Cardiac muscle cell (in vitro differentiated cells and primary cell): ENCODE measurements at regions not wholly inside any gene's neighbourhood (a gene's known extent, or its start where the extent isn't known, plus 50 kb on each side); places are given as distances from the start of the nearest gene placed in this dataset.

Source experiments
- DNase-seq, 2 donors: peaks; one replicate each; pipeline versions ENCODE4 v3.0.0 to v3.0.0-alpha.2; 2010 to 2017; ENCODE audit warnings: low read depth in 1 of 2, low spot score in 1 of 2
- H3K27ac ChIP-seq: fragments of 200-600 bp; sonication (generic); 2 replicates; pipeline ENCODE4 v1.5.1; 2016
- H3K27me3 ChIP-seq: fragments of 200-600 bp; sonication (generic); 2 replicates; pipeline ENCODE4 v1.6.0; 2016; ENCODE audit warnings: control low read depth
- H3K36me3 ChIP-seq: fragments of 200-600 bp; sonication (generic); 2 replicates; pipeline ENCODE4 v1.5.1; 2016; ENCODE audit warnings: control low read depth
- H3K4me1 ChIP-seq: fragments of 200-600 bp; sonication (generic); 2 replicates; pipeline ENCODE4 v1.8.1; 2017; ENCODE audit warnings: low read depth, mild to moderate bottlenecking, mixed run types
- H3K4me3 ChIP-seq: fragments of 200-600 bp; sonication (generic); 2 replicates; pipeline ENCODE4 v1.5.1; 2016; ENCODE audit warnings: mild to moderate bottlenecking
- H3K9me3 ChIP-seq: fragments of 200-600 bp; sonication (generic); 2 replicates; pipeline ENCODE4 v1.5.1; 2017; ENCODE audit warnings: low read depth, mild to moderate bottlenecking, control low read depth
- CTCF ChIP-seq: IDR thresholded peaks from 2 replicates; pipeline ENCODE4 v1.5.1; 2012; ENCODE audit warnings: low read depth, mild to moderate bottlenecking, low read length

DNA sequence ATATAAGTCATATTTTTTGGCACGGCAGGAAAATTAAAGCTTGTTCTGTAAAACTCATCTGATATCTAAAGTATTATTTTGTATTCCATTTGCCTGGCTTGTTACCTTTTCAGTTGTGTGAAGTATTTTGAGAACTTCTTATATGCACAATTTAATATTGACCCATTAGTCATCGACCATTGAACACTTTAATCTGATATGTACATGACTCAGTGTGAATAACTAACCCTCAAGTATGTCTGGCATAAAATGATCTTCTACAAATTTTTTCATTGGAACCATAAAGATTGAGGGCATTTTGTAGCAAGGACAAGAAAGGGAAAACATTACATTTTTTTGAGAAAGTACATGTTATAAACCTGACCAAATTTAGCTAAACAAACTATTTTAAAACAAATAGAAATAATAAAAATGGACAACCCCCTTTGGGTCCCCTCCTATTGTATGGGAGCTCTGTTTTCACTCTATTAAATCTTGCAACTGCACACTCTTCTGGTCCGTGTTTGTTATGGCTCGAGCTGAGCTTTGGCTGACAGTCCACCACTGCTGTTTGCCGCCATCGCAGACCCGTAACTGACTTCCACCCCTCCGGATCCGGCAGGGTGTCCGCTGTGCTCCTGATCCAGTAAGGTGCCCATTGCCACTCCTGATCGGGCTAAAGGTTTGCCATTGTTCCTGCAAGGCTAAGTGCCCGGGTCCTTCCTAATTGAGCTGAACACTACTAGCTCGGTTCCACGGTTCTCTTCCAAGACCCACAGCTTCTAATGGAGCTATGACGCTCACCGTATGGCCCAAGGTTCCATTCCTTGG, 118.8 kb downstream of the SLC6A15 start:
- Histone ChIP-seq H3K36me3 (no peaks in the 10 kb centered on the region), H3K27me3 (no peaks in the 10 kb centered on the region), H3K4me1 (no peaks in the 10 kb centered on the region), H3K9me3 (no peaks in the 10 kb centered on the region), H3K4me3 (no peak overlapping the region), H3K27ac (no peak overlapping the region)
- no peak for TF ChIP-seq CTCF
- DNase-seq = no peak

- H3K27me3 ChIP-seq = no peaks in the 10 kb centered on the region
- no peak for DNase-seq
- H3K9me3 ChIP-seq = no peaks in the 10 kb centered on the region
- no peak overlapping the region for H3K27ac ChIP-seq
- no peak overlapping the region for H3K4me3 ChIP-seq
- no peak for TF ChIP-seq CTCF
- H3K36me3 ChIP-seq = no peaks in the 10 kb centered on the region
- no peaks in the 10 kb centered on the region for H3K4me1 ChIP-seq
Observed at GRCh38 chr12:84791444-84791843, 121.2 kb downstream of the SLC6A15 start.

- no peak for DNase-seq
- H3K36me3 ChIP-seq = no peaks in the 10 kb centered on the region
- H3K27me3 ChIP-seq = no peaks in the 10 kb centered on the region
- no peak for TF ChIP-seq CTCF
- no peaks in the 10 kb centered on the region for H3K9me3 ChIP-seq
- H3K4me1 ChIP-seq = peaks cover 19% of the 10 kb centered on the region
- no peak overlapping the region for H3K4me3 ChIP-seq
- no peak overlapping the region for H3K27ac ChIP-seq
Observed at GRCh38 chr12:84789184-84789583, 123.4 kb downstream of the SLC6A15 start.

DNA sequence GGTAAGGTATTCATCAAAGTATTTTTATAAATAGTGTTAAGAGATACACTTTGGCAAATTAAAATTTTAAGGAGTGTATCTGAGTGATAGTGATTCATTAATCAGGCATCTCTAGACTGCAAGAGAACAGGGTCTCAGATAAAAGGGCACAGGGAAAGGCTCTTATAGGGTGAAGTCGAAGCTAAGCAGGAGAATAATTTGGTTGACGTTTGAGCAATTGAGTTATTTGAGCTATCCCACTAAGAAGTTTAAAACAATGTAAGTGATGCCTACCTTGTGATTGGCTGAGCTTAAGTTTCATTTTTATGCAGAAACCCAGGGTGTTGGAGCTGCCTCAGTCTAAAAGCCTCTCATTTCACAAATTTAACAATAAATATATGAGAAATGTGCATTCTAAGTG, 125.3 kb downstream of the SLC6A15 start:
- Histone ChIP-seq H3K4me1 (peaks cover 19% of the 10 kb centered on the region), H3K36me3 (no peaks in the 10 kb centered on the region), H3K9me3 (no peaks in the 10 kb centered on the region), H3K27ac (no peak overlapping the region), H3K27me3 (no peaks in the 10 kb centered on the region), H3K4me3 (no peak overlapping the region)
- TF ChIP-seq CTCF = no peak
- DNase-seq = no peak

- Histone ChIP-seq H3K27me3 (no peaks in the 10 kb centered on the region), H3K9me3 (no peaks in the 10 kb centered on the region), H3K36me3 (no peaks in the 10 kb centered on the region), H3K4me1 (peaks cover 19% of the 10 kb centered on the region), H3K27ac (peak overlapping the region; percentile 87), H3K4me3 (no peak overlapping the region)
- no peak for DNase-seq
- no peak for TF ChIP-seq CTCF
Observed at GRCh38 chr12:84786622-84787021, 126.0 kb downstream of the SLC6A15 start.
